Peyer's patch (tissue), 4 donors: ENCODE measurements at regions not wholly inside any gene's neighbourhood (a gene's known extent, or its start where the extent isn't known, plus 50 kb on each side); places are given as distances from the start of the nearest gene placed in this dataset.

Experiments used
- POLR2A ChIP-seq, 2 donors: fragments of 450-650 bp; IDR thresholded peaks; one replicate each; pipeline ENCODE4 v1.5.1; 2017; ENCODE audit warnings: antibody characterized with exemption in 2 of 2, mild to moderate bottlenecking in 2 of 2, moderate library complexity in 2 of 2
- TF ChIP-seq, protein P1 (sequence below), 6 experiments: fragments of 450-650 bp in 4 of 6; fragments of 200-600 bp in 2 of 6; sonication (generic) in 1 of 6; IDR thresholded peaks; one replicate each; pipeline ENCODE4 v1.5.1; 2017 to 2019; ENCODE audit warnings: antibody characterized with exemption in 6 of 6, mild to moderate bottlenecking in 3 of 6, moderate library complexity in 1 of 6

DNA sequence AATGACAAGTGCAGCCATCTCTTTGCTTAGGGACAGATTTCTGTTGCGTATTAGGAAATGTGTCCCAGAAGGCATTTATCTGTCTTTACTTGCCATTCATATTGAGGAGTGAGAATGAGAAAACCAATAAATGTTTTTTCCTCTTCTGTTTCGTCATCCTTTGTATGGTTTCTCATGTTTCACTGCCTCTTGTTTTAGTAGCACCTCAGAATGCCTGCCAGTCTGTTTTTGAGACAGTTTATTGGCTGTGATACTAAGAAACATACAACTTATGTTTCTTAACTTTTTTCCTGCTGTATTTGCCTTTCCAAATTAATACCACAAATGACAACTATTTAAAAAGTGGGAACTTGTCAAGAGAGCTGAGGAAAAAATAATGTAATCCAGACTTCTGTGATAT, 390.2 kb upstream of the GOLIM4 start:
- TF ChIP-seq, protein P1, sequence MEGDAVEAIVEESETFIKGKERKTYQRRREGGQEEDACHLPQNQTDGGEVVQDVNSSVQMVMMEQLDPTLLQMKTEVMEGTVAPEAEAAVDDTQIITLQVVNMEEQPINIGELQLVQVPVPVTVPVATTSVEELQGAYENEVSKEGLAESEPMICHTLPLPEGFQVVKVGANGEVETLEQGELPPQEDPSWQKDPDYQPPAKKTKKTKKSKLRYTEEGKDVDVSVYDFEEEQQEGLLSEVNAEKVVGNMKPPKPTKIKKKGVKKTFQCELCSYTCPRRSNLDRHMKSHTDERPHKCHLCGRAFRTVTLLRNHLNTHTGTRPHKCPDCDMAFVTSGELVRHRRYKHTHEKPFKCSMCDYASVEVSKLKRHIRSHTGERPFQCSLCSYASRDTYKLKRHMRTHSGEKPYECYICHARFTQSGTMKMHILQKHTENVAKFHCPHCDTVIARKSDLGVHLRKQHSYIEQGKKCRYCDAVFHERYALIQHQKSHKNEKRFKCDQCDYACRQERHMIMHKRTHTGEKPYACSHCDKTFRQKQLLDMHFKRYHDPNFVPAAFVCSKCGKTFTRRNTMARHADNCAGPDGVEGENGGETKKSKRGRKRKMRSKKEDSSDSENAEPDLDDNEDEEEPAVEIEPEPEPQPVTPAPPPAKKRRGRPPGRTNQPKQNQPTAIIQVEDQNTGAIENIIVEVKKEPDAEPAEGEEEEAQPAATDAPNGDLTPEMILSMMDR (IDR thresholded peaks at IDR 0.05) = no peak
- TF ChIP-seq POLR2A (IDR thresholded peaks at IDR 0.05) = no peak
